K562 (cell line): ENCODE measurements at regions not wholly inside any gene's neighbourhood (a gene's known extent, or its start where the extent isn't known, plus 50 kb on each side); places are given as distances from the start of the nearest gene placed in this dataset.

ENCODE experiments used
- ATAC-seq: fragments of 200-7000 bp; cut with Tn5 transposase; 3 replicates; pipeline ENCODE4 v1.9.1; 2020; ENCODE audit warnings: moderate library complexity
- BruUV-seq: library from RNA; stranded (reverse); fragments of 400-500 nt; replicated peaks from 2 replicates; lab custom pipeline; 2021; lab: Mats Ljungman, UMichigan
- CTCF ChIA-PET: fragments of 300-600 bp; formaldehyde crosslinking; extraction: SDS; loops from one replicate; lab custom pipeline; 2021; ENCODE audit warnings: low intra/inter-chr PET ratio; lab: Yijun Ruan, JAX
- POLR2A ChIA-PET: fragments of 300-600, 350-650 bp; sonication (Branson Sonifier 250); formaldehyde crosslinking; extraction: SDS; loops from one replicate; lab custom pipeline; 2021; ENCODE audit warnings: antibody characterized with exemption, inconsistent platforms; lab: Yijun Ruan, JAX
- DNase-seq, 4 experiments: peaks; one replicate each; pipeline versions ENCODE4 v3.0.0 to v3.0.0-alpha.2; 2011 to 2018; ENCODE audit warnings: low spot score in 3 of 4, mixed read lengths in 3 of 4; ENCODE audit errors: extremely low read depth in 1 of 4
- FAIRE-seq: peaks from 2 replicates; lab custom pipeline; 2011; peaks lifted over from hg19 to GRCh38; lab: Jason Lieb, UNC
- H2AFZ ChIP-seq: 2 replicates; pipeline ENCODE4 v1.6.0; 2011; ENCODE audit warnings: low read depth, low read length, control low read depth, inconsistent platforms
- H3K27ac ChIP-seq: fragments of 200-600 bp; 3 replicates; pipeline ENCODE4 v1.8.0; 2011; ENCODE audit warnings: low read depth, mild to moderate bottlenecking, control low read depth, inconsistent platforms, low read length, moderate library complexity, mixed read lengths; ENCODE audit errors: extremely low read depth
- H3K27me3 ChIP-seq, 2 experiments: fragments of 300-600 bp in 1 of 2; 2 replicates in 1 of 2; 3 replicates in 1 of 2; pipeline versions ENCODE4 v1.6.0 to v1.8.0; 2011; ENCODE audit warnings: inconsistent platforms in 2 of 2, low read length in 2 of 2, mild to moderate bottlenecking in 1 of 2, mixed read lengths in 1 of 2, moderate library complexity in 1 of 2; ENCODE audit not compliant: control insufficient read depth in 2 of 2, insufficient read depth in 2 of 2
- H3K36me3 ChIP-seq: fragments of 300-600 bp; 3 replicates; pipeline ENCODE4 v1.8.0; 2011; ENCODE audit warnings: mild to moderate bottlenecking, low read length, inconsistent platforms; ENCODE audit not compliant: control insufficient read depth, insufficient read depth
- H3K4me1 ChIP-seq, 2 experiments: fragments of 200-600 bp in 1 of 2; replicated peaks in 1 of 2; 2 replicates in 1 of 2; 3 replicates in 1 of 2; pipeline versions ENCODE4 v1.5.1 to v1.8.0; 2011; ENCODE audit warnings: inconsistent platforms in 2 of 2, low read length in 2 of 2, mild to moderate bottlenecking in 1 of 2, mixed read lengths in 1 of 2, moderate library complexity in 1 of 2; ENCODE audit not compliant: control insufficient read depth in 2 of 2, insufficient read depth in 2 of 2
- H3K4me2 ChIP-seq: 2 replicates; pipeline ENCODE4 v1.6.1; 2011; ENCODE audit warnings: low read length, control low read depth, inconsistent platforms, mixed read lengths; ENCODE audit not compliant: insufficient read depth
- H3K4me3 ChIP-seq: fragments of 200-600 bp; sonication (generic), shearing (Covaris generic); 2 replicates; pipeline ENCODE4 v1.5.1; 2016; ENCODE audit warnings: control low read depth, inconsistent platforms
- H3K79me2 ChIP-seq: fragments of 200-600 bp; 3 replicates; pipeline ENCODE4 v1.8.0; 2011; ENCODE audit warnings: low read length, inconsistent platforms; ENCODE audit not compliant: control insufficient read depth, insufficient read depth
- H3K9ac ChIP-seq, 2 experiments: 2 replicates each; pipeline versions ENCODE4 v1.6.0 to v1.6.1; 2011; ENCODE audit warnings: low read depth in 2 of 2, low read length in 2 of 2, control low read depth in 1 of 2, inconsistent platforms in 1 of 2, mild to moderate bottlenecking in 1 of 2, mixed read lengths in 1 of 2; ENCODE audit not compliant: insufficient read depth in 1 of 2
- H3K9me1 ChIP-seq: one replicate; pipeline ENCODE4 v1.6.0; 2011; ENCODE audit warnings: inconsistent platforms, mild to moderate bottlenecking, low read length, moderate library complexity; ENCODE audit not compliant: control insufficient read depth, insufficient read depth
- H3K9me3 ChIP-seq: replicated peaks from 2 replicates; pipeline ENCODE4 v1.5.1; 2011; ENCODE audit warnings: low read depth, low read length, inconsistent platforms; ENCODE audit not compliant: control insufficient read depth, insufficient read depth
- H4K20me1 ChIP-seq: replicated peaks from 2 replicates; pipeline ENCODE4 v1.6.1; 2011; ENCODE audit warnings: low read length, inconsistent platforms, mixed read lengths; ENCODE audit not compliant: control insufficient read depth, insufficient read depth
- CAMTA2 ChIP-seq: fragments of 250-450 bp; sonication (Bioruptor Pico); conservative IDR thresholded peaks from 2 replicates; pipeline ENCODE4 v1.5.1; 2022
- CBFA2T2 ChIP-seq: fragments of 450-650 bp; conservative IDR thresholded peaks from 2 replicates; pipeline ENCODE4 v1.6.1; 2017; ENCODE audit warnings: mild to moderate bottlenecking
- ESRRA ChIP-seq: fragments of 450-650 bp; IDR thresholded peaks from 2 replicates; pipeline ENCODE4 v1.6.1; 2014; ENCODE audit warnings: low read depth, mild to moderate bottlenecking, moderate library complexity, borderline replicate concordance
- FOSL1 ChIP-seq: fragments of 200-800 bp; sonication (Bioruptor generic); conservative IDR thresholded peaks from 2 replicates; pipeline ENCODE4 v1.6.1; 2016; ENCODE audit warnings: missing genetic modification characterization, missing compliant biosample characterization
- HDAC3 ChIP-seq: fragments of 450-650 bp; IDR thresholded peaks from 2 replicates; pipeline ENCODE4 v1.6.1; 2018; ENCODE audit warnings: borderline replicate concordance, mild to moderate bottlenecking, moderate library complexity; ENCODE audit not compliant: partially characterized antibody
- HOXB6 ChIP-seq: fragments of 250-450 bp; sonication (Bioruptor Pico); IDR thresholded peaks from 2 replicates; pipeline ENCODE4 v1.5.1; 2022; ENCODE audit warnings: mild to moderate bottlenecking, borderline replicate concordance
- IFI16 ChIP-seq: fragments of 250-450 bp; sonication (Bioruptor Pico); IDR thresholded peaks from 2 replicates; pipeline ENCODE4 v2.1.2; 2022; ENCODE audit warnings: mild to moderate bottlenecking, inconsistent platforms
- NFATC3 ChIP-seq: fragments of 450-650 bp; IDR thresholded peaks from 2 replicates; pipeline ENCODE4 v1.6.1; 2017; ENCODE audit warnings: mild to moderate bottlenecking
- PHB ChIP-seq: fragments of 250-450 bp; sonication (Bioruptor Pico); IDR thresholded peaks from 2 replicates; pipeline ENCODE4 v1.5.0; 2021
- SMAD3 ChIP-seq: fragments of 450-650 bp; formaldehyde crosslinking; conservative IDR thresholded peaks from 2 replicates; pipeline ENCODE4 v1.4.0; 2020; ENCODE audit warnings: mild to moderate bottlenecking
- THRAP3 ChIP-seq: fragments of 450-650 bp; IDR thresholded peaks from 2 replicates; pipeline ENCODE4 v1.6.1; 2016; ENCODE audit warnings: mild to moderate bottlenecking, inconsistent platforms, borderline replicate concordance
- ZNF121 ChIP-seq: sonication (generic); formaldehyde crosslinking; conservative IDR thresholded peaks from 2 replicates; pipeline ENCODE4 v1.8.0; 2022; ENCODE audit warnings: missing genetic modification reagents
- ZNF507 ChIP-seq: conservative IDR thresholded peaks from 2 replicates; pipeline ENCODE4 v1.6.1; 2017; ENCODE audit warnings: missing genetic modification characterization, missing compliant biosample characterization
- ZZZ3 ChIP-seq: fragments of 450-650 bp; IDR thresholded peaks from 2 replicates; pipeline ENCODE4 v1.6.1; 2016; ENCODE audit warnings: antibody characterized with exemption, mild to moderate bottlenecking, moderate library complexity
- WGBS: fragments of 100-300 bp; shearing (Covaris generic); methylation state at CpG from one replicate; pipeline ENCODE4 v1.1.6; 2016; ENCODE audit warnings: low coverage, mixed read lengths; ENCODE audit not compliant: insufficient coverage; ENCODE audit errors: missing lambda C conversion rate; 5-methylcytosine and 5-hydroxymethylcytosine counted together
- in situ Hi-C: fragments of 300-500 bp; cut with MboI; formaldehyde crosslinking; loops from 4 replicates; pipeline ENCODE4 v1.15.0; 2018; ENCODE audit warnings: inconsistent platforms, mixed read lengths
- intact Hi-C: fragments of 100-400 bp; cut with micrococcal nuclease; formaldehyde crosslinking; loops from 2 replicates; pipeline ENCODE4 v1.14.2; 2022
- TF ChIP-seq, protein P1 (sequence below): sonication (generic); formaldehyde crosslinking; IDR thresholded peaks from 2 replicates; pipeline ENCODE4 v1.8.1; 2023; ENCODE audit warnings: mild to moderate bottlenecking, missing genetic modification reagents
- TF ChIP-seq, protein P2 (sequence below): IDR thresholded peaks from 2 replicates; pipeline ENCODE4 v1.6.1; 2014; ENCODE audit warnings: antibody characterized with exemption
- TF ChIP-seq, protein P3 (sequence below): sonication (generic); formaldehyde crosslinking; IDR thresholded peaks from 2 replicates; pipeline ENCODE4 v1.5.0; 2020; ENCODE audit warnings: missing genetic modification reagents
- TF ChIP-seq, protein P4 (sequence below): fragments of 250-450 bp; sonication (Bioruptor Pico); IDR thresholded peaks from 2 replicates; pipeline ENCODE4 v1.8.0; 2022; ENCODE audit warnings: moderate library complexity, mild to moderate bottlenecking, inconsistent platforms

DNA sequence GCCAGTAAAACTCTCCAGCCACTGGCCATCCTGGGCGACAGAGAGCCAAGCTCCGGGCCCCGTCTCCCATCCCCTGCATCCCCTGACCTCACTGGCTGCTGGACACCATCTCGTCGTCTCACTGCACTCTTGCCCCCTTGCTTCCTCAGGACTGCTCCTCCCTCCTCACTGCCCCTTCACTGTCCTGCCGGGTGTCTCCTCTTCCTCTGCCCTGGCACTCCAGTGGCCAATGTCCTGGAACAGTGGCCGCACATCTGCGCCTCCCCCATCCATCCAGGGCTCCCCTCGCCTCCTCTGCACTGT lies 800.4 kb downstream of the BRD1 start:
- WGBS: 0% methylated on average over 8 of the region's 9 CpGs
- Histone ChIP-seq H3K79me2 (no peaks in the 10 kb centered on the region), H3K27me3 (peaks cover 0 to 10% of the 10 kb centered on the region in 2 experiments; a peak in 2 of 5 replicates), H3K4me3 (no peak overlapping the region), H3K4me2 (no peak overlapping the region), H3K9ac (no peak overlapping the region), H3K9me1 (no peaks in the 10 kb centered on the region), H4K20me1 (no peaks in the 10 kb centered on the region), H2AFZ (no peak overlapping the region), H3K9me3 (no peaks in the 10 kb centered on the region), H3K36me3 (no peaks in the 10 kb centered on the region), H3K27ac (no peak overlapping the region), H3K4me1 (no peaks in the 10 kb centered on the region)
- no peak for DNase-seq
- in situ Hi-C loops (loop anchor here (25.0 kb wide), 1 partner anchor 285 kb away; no protein-coding TSS in a partner anchor), intact Hi-C loops (no loop called here)
- POLR2A ChIA-PET: no interaction called here
- no peak for FAIRE-seq
- no TSS peak for BruUV-seq
- no peak for ATAC-seq
- CTCF ChIA-PET: no interaction called here
- no peak for TF ChIP-seq CBFA2T2
- TF ChIP-seq HOXB6 (CRISPR knock-in tag): no peak
- TF ChIP-seq, protein P1, sequence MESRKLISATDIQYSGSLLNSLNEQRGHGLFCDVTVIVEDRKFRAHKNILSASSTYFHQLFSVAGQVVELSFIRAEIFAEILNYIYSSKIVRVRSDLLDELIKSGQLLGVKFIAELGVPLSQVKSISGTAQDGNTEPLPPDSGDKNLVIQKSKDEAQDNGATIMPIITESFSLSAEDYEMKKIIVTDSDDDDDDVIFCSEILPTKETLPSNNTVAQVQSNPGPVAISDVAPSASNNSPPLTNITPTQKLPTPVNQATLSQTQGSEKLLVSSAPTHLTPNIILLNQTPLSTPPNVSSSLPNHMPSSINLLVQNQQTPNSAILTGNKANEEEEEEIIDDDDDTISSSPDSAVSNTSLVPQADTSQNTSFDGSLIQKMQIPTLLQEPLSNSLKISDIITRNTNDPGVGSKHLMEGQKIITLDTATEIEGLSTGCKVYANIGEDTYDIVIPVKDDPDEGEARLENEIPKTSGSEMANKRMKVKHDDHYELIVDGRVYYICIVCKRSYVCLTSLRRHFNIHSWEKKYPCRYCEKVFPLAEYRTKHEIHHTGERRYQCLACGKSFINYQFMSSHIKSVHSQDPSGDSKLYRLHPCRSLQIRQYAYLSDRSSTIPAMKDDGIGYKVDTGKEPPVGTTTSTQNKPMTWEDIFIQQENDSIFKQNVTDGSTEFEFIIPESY (CRISPR knock-in tag): no peak
- no peak for TF ChIP-seq HDAC3
- no peak for TF ChIP-seq ZNF507
- TF ChIP-seq, protein P2, sequence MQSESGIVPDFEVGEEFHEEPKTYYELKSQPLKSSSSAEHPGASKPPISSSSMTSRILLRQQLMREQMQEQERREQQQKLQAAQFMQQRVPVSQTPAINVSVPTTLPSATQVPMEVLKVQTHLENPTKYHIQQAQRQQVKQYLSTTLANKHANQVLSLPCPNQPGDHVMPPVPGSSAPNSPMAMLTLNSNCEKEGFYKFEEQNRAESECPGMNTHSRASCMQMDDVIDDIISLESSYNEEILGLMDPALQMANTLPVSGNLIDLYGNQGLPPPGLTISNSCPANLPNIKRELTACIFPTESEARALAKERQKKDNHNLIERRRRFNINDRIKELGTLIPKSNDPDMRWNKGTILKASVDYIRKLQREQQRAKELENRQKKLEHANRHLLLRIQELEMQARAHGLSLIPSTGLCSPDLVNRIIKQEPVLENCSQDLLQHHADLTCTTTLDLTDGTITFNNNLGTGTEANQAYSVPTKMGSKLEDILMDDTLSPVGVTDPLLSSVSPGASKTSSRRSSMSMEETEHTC: no peak
- TF ChIP-seq ZNF121: no peak
- no peak for TF ChIP-seq THRAP3
- TF ChIP-seq, protein P3, sequence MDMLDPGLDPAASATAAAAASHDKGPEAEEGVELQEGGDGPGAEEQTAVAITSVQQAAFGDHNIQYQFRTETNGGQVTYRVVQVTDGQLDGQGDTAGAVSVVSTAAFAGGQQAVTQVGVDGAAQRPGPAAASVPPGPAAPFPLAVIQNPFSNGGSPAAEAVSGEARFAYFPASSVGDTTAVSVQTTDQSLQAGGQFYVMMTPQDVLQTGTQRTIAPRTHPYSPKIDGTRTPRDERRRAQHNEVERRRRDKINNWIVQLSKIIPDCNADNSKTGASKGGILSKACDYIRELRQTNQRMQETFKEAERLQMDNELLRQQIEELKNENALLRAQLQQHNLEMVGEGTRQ (CRISPR knock-in tag): no peak
- no peak for TF ChIP-seq FOSL1 (tag)
- TF ChIP-seq ZZZ3: no peak
- TF ChIP-seq SMAD3 (CRISPR knock-in tag): no peak
- no peak for TF ChIP-seq PHB
- TF ChIP-seq ESRRA: no peak
- TF ChIP-seq NFATC3: no peak
- TF ChIP-seq CAMTA2 (CRISPR knock-in tag): no peak
- TF ChIP-seq IFI16 (CRISPR knock-in tag): no peak
- TF ChIP-seq, protein P4, sequence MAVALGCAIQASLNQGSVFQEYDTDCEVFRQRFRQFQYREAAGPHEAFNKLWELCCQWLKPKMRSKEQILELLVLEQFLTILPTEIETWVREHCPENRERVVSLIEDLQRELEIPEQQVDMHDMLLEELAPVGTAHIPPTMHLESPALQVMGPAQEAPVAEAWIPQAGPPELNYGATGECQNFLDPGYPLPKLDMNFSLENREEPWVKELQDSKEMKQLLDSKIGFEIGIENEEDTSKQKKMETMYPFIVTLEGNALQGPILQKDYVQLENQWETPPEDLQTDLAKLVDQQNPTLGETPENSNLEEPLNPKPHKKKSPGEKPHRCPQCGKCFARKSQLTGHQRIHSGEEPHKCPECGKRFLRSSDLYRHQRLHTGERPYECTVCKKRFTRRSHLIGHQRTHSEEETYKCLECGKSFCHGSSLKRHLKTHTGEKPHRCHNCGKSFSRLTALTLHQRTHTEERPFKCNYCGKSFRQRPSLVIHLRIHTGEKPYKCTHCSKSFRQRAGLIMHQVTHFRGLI (CRISPR knock-in tag): no peak
